ENCODE measurements at regions not wholly inside any gene's neighbourhood (a gene's known extent, or its start where the extent isn't known, plus 50 kb on each side); places are given as distances from the start of the nearest gene placed in this dataset.

DNA sequence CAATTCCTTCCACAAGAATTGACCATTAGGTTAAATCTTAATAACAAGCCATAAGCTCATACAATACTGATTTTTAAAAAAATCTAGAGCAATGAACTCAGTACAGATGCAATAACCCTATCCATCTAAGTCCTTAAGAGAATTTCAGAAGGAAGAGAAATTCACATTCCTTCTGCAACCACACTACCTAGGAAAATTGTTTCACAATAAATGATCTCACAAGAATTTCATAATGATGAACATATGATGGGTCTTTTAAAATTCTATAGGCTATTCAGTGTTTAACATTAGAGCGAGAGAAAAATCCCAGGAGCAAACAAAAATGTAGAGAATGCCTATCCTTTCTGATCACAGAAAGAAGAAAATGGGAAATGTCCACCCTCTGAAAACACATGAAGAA is 70.0 kb upstream of the MAGI2 start:
- Histone ChIP-seq H3K4me2 (ENCODE audit: insufficient read depth, low read length) (no peak overlapping the region), H3K4me1 (ENCODE audit: control insufficient read depth, extremely low read depth, insufficient read depth, low read length) (no peaks in the 10 kb centered on the region), H3K9me3 (replicated peaks; ENCODE audit: control insufficient read depth, insufficient read depth, low read length) (no peaks in the 10 kb centered on the region), H3K9me1 (replicated peaks; ENCODE audit: control insufficient read depth, extremely low read depth, insufficient read depth, low read length) (no peaks in the 10 kb centered on the region), H3K36me3 (ENCODE audit: control insufficient read depth in 2 of 2, extremely low read depth in 1 of 2, insufficient read depth in 2 of 2, low read length in 2 of 2) (no peaks in the 10 kb centered on the region), H3K4me3 (replicated peaks in 1 of 3; ENCODE audit: insufficient read depth in 1 of 3, low read depth in 1 of 3, low read length in 3 of 3) (no peak overlapping the region), H3K27ac (ENCODE audit: insufficient read depth, low read depth, low read length) (no peak overlapping the region), H3K79me2 (ENCODE audit: control insufficient read depth, insufficient read depth, low read length) (no peaks in the 10 kb centered on the region), H2AFZ (ENCODE audit: low read depth, low read length) (no peak overlapping the region), H3K27me3 (ENCODE audit: control insufficient read depth in 2 of 2, insufficient read depth in 2 of 2, low read length in 2 of 2) (no peaks in the 10 kb centered on the region), H4K20me1 (replicated peaks; ENCODE audit: control insufficient read depth, extremely low read depth, insufficient read depth, low read length) (no peaks in the 10 kb centered on the region), H3K9ac (replicated peaks; ENCODE audit: extremely low read depth, insufficient read depth, low read length) (no peak overlapping the region)
- intact Hi-C loops (cut with micrococcal nuclease) (no loop called here), dilution Hi-C loops (cut with MboI; ENCODE audit: extremely low pct_ligation_motif_present, low sequenced_read_pairs) (no loop called here)
- ChIA-PET POLR2A (no interaction called here), CTCF (no interaction called here)
- BruUV-seq (replicated peaks): no TSS peak
- TF ChIP-seq EZH2 (IDR thresholded peaks at IDR 0.05; ENCODE audit: borderline replicate concordance, low read depth, low read length, severe bottlenecking): no peak
- DNase-seq (ENCODE audit: low read depth, low spot score) (no peak), FAIRE-seq (no peak)

DNA sequence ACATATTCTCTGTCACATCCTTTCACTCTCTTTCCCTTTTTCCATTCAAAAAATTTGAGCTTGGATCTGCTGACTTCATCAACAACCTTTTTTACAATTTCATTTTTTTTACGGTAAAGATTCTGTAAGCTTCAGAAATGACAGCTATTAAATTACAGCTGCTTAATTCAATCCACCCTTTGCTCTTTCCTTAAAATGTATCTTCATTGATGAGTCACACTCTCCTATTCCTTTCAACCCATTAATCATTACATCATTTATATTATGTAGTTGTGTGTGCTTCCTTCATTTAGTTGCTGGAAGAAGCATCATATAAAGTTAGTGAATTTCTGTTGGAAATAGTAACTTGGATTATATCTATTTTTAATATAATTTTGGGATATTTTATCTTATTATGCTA is 67.1 kb upstream of the MAGI2 start:
- FAIRE-seq (no peak), DNase-seq (ENCODE audit: low read depth, low spot score) (no peak)
- H3K4me3 ChIP-seq (replicated peaks in 1 of 3; ENCODE audit: insufficient read depth in 1 of 3, low read depth in 1 of 3, low read length in 3 of 3): no peak overlapping the region
- BruUV-seq (replicated peaks): no TSS peak
- intact Hi-C loops (cut with micrococcal nuclease) (no loop called here), dilution Hi-C loops (cut with MboI; ENCODE audit: extremely low pct_ligation_motif_present, low sequenced_read_pairs) (no loop called here)
- TF ChIP-seq, protein P1, sequence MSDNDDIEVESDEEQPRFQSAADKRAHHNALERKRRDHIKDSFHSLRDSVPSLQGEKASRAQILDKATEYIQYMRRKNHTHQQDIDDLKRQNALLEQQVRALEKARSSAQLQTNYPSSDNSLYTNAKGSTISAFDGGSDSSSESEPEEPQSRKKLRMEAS (IDR thresholded peaks at IDR 0.05; ENCODE audit: insufficient read depth, insufficient read length): no peak
- TF ChIP-seq JUN (IDR thresholded peaks at IDR 0.05; ENCODE audit: borderline replicate concordance, insufficient read depth, insufficient read length, low read depth): peak; percentile 6
- ChIA-PET POLR2A (no interaction called here), CTCF (interaction anchor here (1.1 to 1.5 kb wide), 3 partner anchors 26 to 222 kb away, joined by 3 to 5 read pairs (median 3); no protein-coding TSS in a partner anchor)
- no peaks in the 10 kb centered on the region for H3K27me3 ChIP-seq (ENCODE audit: control insufficient read depth in 2 of 2, insufficient read depth in 2 of 2, low read length in 2 of 2)
- no peaks in the 10 kb centered on the region for H4K20me1 ChIP-seq (replicated peaks; ENCODE audit: control insufficient read depth, extremely low read depth, insufficient read depth, low read length)
- H3K36me3 ChIP-seq (ENCODE audit: control insufficient read depth in 2 of 2, extremely low read depth in 1 of 2, insufficient read depth in 2 of 2, low read length in 2 of 2): no peaks in the 10 kb centered on the region
- H3K9me3 ChIP-seq (replicated peaks; ENCODE audit: control insufficient read depth, insufficient read depth, low read length): no peaks in the 10 kb centered on the region
- H3K9me1 ChIP-seq (replicated peaks; ENCODE audit: control insufficient read depth, extremely low read depth, insufficient read depth, low read length): no peaks in the 10 kb centered on the region
- no peak overlapping the region for H2AFZ ChIP-seq (ENCODE audit: low read depth, low read length)
- H3K4me2 ChIP-seq (ENCODE audit: insufficient read depth, low read length): no peak overlapping the region
- no peaks in the 10 kb centered on the region for H3K4me1 ChIP-seq (ENCODE audit: control insufficient read depth, extremely low read depth, insufficient read depth, low read length)
- no peak overlapping the region for H3K27ac ChIP-seq (ENCODE audit: insufficient read depth, low read depth, low read length)
- no peak overlapping the region for H3K9ac ChIP-seq (replicated peaks; ENCODE audit: extremely low read depth, insufficient read depth, low read length)
- H3K79me2 ChIP-seq (ENCODE audit: control insufficient read depth, insufficient read depth, low read length): no peaks in the 10 kb centered on the region

Measured in endothelial cell of umbilical vein (primary cell).